GM12878 (cell line): ENCODE measurements at regions not wholly inside any gene's neighbourhood (a gene's known extent, or its start where the extent isn't known, plus 50 kb on each side); places are given as distances from the start of the nearest gene placed in this dataset.

Experiments
- ATAC-seq: fragments of 200-7000 bp; cut with Tn5 transposase; 3 replicates; pipeline ENCODE4 v1.9.1; 2020; ENCODE audit warnings: mild to moderate bottlenecking, moderate library complexity
- BruUV-seq: library from RNA; stranded (reverse); fragments of 400-500 nt; replicated peaks from 2 replicates; lab custom pipeline; 2021; lab: Mats Ljungman, UMichigan
- CTCF ChIA-PET: fragments of 300-600 bp; sonication (Branson Sonifier 250); formaldehyde crosslinking; extraction: SDS; loops from one replicate; lab custom pipeline; 2021; ENCODE audit warnings: inconsistent platforms; lab: Yijun Ruan, JAX
- POLR2A ChIA-PET: fragments of 350-600 bp; formaldehyde crosslinking; extraction: SDS; loops from one replicate; lab custom pipeline; 2021; ENCODE audit warnings: inconsistent platforms; lab: Charles Lee
- RAD21 ChIA-PET: fragments of 300-600 bp; sonication (Branson Sonifier 250); formaldehyde crosslinking; loops from one replicate; lab custom pipeline; 2023; ENCODE audit warnings: antibody characterized with exemption; ENCODE audit not compliant: unreplicated experiment; lab: Charles Lee
- SMC1A ChIA-PET: fragments of 300-600 bp; sonication (Branson Sonifier 250); formaldehyde crosslinking; loops from one replicate; lab custom pipeline; 2023; ENCODE audit not compliant: unreplicated experiment, uncharacterized antibody; lab: Charles Lee
- DNase-seq: peaks from one replicate; pipeline ENCODE4 v3.0.0-alpha.2; 2011; ENCODE audit warnings: low read depth, low spot score
- FAIRE-seq: peaks from 3 replicates; lab custom pipeline; 2011; peaks lifted over from hg19 to GRCh38; lab: Jason Lieb, UNC
- H2AFZ ChIP-seq: 2 replicates; pipeline ENCODE4 v1.6.0; 2011; ENCODE audit warnings: low read depth, low read length, control low read depth; ENCODE audit not compliant: control insufficient read depth
- H3K27ac ChIP-seq: 2 replicates; pipeline ENCODE4 v1.5.1; 2011; ENCODE audit warnings: control low read depth; ENCODE audit not compliant: control insufficient read depth, insufficient read depth
- H3K27me3 ChIP-seq, 2 experiments: replicated peaks in 1 of 2; 2 replicates each; pipeline versions ENCODE4 v1.6.0 to v1.6.1; 2011; ENCODE audit warnings: low read length in 1 of 2; ENCODE audit not compliant: control insufficient read depth in 2 of 2, insufficient read depth in 2 of 2
- H3K36me3 ChIP-seq, 2 experiments: 2 replicates each; pipeline ENCODE4 v1.5.1; 2011; ENCODE audit warnings: low read length in 1 of 2; ENCODE audit not compliant: control insufficient read depth in 2 of 2, insufficient read depth in 2 of 2
- H3K4me1 ChIP-seq: 2 replicates; pipeline ENCODE4 v1.6.1; 2011; ENCODE audit warnings: mild to moderate bottlenecking, low read length, moderate library complexity, mixed read lengths; ENCODE audit not compliant: control insufficient read depth, insufficient read depth
- H3K4me2 ChIP-seq: 2 replicates; pipeline ENCODE4 v1.6.0; 2011; ENCODE audit warnings: control low read depth; ENCODE audit not compliant: control insufficient read depth, insufficient read depth
- H3K4me3 ChIP-seq: fragments of 200-600 bp; sonication (generic); 2 replicates; pipeline ENCODE4 v1.5.1; 2016
- H3K79me2 ChIP-seq: 2 replicates; pipeline ENCODE4 v1.6.0; 2011; ENCODE audit warnings: low read length; ENCODE audit not compliant: control insufficient read depth, insufficient read depth
- H3K9ac ChIP-seq: 2 replicates; pipeline ENCODE4 v1.8.0; 2011; ENCODE audit warnings: low read length, control low read depth, mixed read lengths; ENCODE audit not compliant: control insufficient read depth, insufficient read depth
- H3K9me3 ChIP-seq: replicated peaks from 3 replicates; pipeline ENCODE4 v1.5.1; 2011; ENCODE audit warnings: mild to moderate bottlenecking, low read length; ENCODE audit not compliant: control insufficient read depth, insufficient read depth
- H4K20me1 ChIP-seq: 2 replicates; pipeline ENCODE4 v1.6.0; 2011; ENCODE audit not compliant: control insufficient read depth, insufficient read depth
- BACH1 ChIP-seq: fragments of 450-650 bp; IDR thresholded peaks from 2 replicates; pipeline ENCODE4 v1.6.1; 2017; ENCODE audit warnings: mild to moderate bottlenecking, borderline replicate concordance
- CREB1 ChIP-seq: IDR thresholded peaks from 2 replicates; pipeline ENCODE4 v1.6.1; 2012; ENCODE audit warnings: low read depth, mild to moderate bottlenecking, inconsistent platforms
- HDGF ChIP-seq: fragments of 450-650 bp; IDR thresholded peaks from 2 replicates; pipeline ENCODE4 v1.6.1; 2016; ENCODE audit warnings: antibody characterized with exemption
- PAX8 ChIP-seq: fragments of 450-650 bp; IDR thresholded peaks from 2 replicates; pipeline ENCODE4 v1.6.1; 2017; ENCODE audit warnings: mild to moderate bottlenecking, moderate library complexity
- RBBP5 ChIP-seq: fragments of 200-600 bp; sonication (generic); conservative IDR thresholded peaks from 2 replicates; pipeline ENCODE4 v1.6.1; 2016
- WGBS: methylation state at CpG from one replicate; pipeline ENCODE4 v1.1.6; 2016; ENCODE audit warnings: low lambda C conversion rate; ENCODE audit not compliant: insufficient replicate concordance, insufficient coverage; ENCODE audit errors: missing lambda C conversion rate; 5-methylcytosine and 5-hydroxymethylcytosine counted together
- in situ Hi-C: fragments of 300-500 bp; cut with MboI; formaldehyde crosslinking; loops from 9 replicates; pipeline ENCODE4 v1.14.3; 2018; ENCODE audit warnings: mixed read lengths
- intact Hi-C: fragments of 100-400 bp; cut with micrococcal nuclease; formaldehyde crosslinking; loops from one replicate; pipeline ENCODE4 v1.14.2; 2022; ENCODE audit not compliant: unreplicated experiment
- TF ChIP-seq, protein P1 (sequence below): fragments of 450-650 bp; IDR thresholded peaks from 2 replicates; pipeline ENCODE4 v1.6.1; 2017; ENCODE audit warnings: mild to moderate bottlenecking, moderate library complexity
- TF ChIP-seq, protein P2 (sequence below): fragments of 450-650 bp; formaldehyde crosslinking; IDR thresholded peaks from 2 replicates; pipeline ENCODE4 v1.4.0; 2020; ENCODE audit warnings: mild to moderate bottlenecking, moderate library complexity
- TF ChIP-seq, protein P3 (sequence below): fragments of 450-650 bp; IDR thresholded peaks from 2 replicates; pipeline ENCODE4 v1.6.1; 2018; ENCODE audit warnings: mild to moderate bottlenecking, low read depth, moderate library complexity; ENCODE audit not compliant: partially characterized antibody

DNA sequence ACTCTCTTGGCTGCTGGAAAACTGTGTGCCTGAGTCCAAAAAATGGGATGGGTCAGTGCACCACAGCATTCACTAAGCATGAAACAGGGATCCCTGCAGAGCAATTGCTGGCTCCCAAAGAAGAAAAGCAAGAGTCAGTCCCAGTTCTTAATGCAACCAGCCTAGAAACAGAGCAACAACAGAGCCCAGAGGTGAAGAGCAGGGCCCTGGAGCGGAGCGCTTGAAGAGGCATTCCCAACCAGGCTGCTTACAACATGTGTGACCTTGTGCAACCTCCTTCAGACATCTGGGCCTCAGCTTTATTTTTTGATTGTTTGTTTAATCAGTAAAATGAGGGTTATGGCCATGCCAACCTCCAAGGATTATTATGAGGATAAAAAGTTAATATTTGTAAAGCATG, 543.7 kb upstream of the COBL start (continued):
- TF ChIP-seq, protein P1, sequence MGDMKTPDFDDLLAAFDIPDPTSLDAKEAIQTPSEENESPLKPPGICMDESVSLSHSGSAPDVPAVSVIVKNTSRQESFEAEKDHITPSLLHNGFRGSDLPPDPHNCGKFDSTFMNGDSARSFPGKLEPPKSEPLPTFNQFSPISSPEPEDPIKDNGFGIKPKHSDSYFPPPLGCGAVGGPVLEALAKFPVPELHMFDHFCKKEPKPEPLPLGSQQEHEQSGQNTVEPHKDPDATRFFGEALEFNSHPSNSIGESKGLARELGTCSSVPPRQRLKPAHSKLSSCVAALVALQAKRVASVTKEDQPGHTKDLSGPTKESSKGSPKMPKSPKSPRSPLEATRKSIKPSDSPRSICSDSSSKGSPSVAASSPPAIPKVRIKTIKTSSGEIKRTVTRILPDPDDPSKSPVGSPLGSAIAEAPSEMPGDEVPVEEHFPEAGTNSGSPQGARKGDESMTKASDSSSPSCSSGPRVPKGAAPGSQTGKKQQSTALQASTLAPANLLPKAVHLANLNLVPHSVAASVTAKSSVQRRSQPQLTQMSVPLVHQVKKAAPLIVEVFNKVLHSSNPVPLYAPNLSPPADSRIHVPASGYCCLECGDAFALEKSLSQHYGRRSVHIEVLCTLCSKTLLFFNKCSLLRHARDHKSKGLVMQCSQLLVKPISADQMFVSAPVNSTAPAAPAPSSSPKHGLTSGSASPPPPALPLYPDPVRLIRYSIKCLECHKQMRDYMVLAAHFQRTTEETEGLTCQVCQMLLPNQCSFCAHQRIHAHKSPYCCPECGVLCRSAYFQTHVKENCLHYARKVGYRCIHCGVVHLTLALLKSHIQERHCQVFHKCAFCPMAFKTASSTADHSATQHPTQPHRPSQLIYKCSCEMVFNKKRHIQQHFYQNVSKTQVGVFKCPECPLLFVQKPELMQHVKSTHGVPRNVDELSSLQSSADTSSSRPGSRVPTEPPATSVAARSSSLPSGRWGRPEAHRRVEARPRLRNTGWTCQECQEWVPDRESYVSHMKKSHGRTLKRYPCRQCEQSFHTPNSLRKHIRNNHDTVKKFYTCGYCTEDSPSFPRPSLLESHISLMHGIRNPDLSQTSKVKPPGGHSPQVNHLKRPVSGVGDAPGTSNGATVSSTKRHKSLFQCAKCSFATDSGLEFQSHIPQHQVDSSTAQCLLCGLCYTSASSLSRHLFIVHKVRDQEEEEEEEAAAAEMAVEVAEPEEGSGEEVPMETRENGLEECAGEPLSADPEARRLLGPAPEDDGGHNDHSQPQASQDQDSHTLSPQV = no peak
- no peak for TF ChIP-seq RBBP5

DNA sequence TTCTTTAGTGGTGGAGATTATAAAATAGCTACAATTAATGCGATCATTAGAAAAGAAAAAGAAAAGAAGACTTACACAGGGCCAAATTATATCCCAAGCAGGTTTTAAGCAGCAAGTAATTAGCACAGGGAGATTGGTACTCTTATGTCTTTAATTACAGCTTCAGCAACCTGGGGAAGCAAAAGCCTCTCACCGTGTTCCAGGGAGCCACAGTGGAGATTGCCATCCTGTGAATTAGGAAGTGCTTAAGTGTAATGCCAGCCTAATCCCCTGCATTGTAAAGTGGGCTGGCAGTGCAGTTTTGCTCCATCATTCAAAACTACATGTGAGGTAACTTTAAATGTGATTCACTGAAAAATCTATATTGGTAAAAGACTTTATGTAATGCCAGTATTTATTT, 533.5 kb upstream of the COBL start:
- ChIA-PET POLR2A (no interaction called here), RAD21 (no interaction called here), SMC1A (no interaction called here), CTCF (no interaction called here)
- no peaks in the 10 kb centered on the region for H3K36me3 ChIP-seq
- BruUV-seq = no TSS peak
- DNase-seq = no peak
- in situ Hi-C loops (no loop called here), intact Hi-C loops (no loop called here)
- no peak overlapping the region for H3K4me2 ChIP-seq
- no peak overlapping the region for H3K9ac ChIP-seq
- H2AFZ ChIP-seq = no peak overlapping the region
- no peaks in the 10 kb centered on the region for H4K20me1 ChIP-seq
- no peak overlapping the region for H3K27ac ChIP-seq
- H3K27me3 ChIP-seq = no peaks in the 10 kb centered on the region
- 30% methylated on average over 2 of the region's 2 CpGs for whole genome bisulfite sequencing
- H3K79me2 ChIP-seq = no peaks in the 10 kb centered on the region
- ATAC-seq = no peak
- H3K9me3 ChIP-seq = no peaks in the 10 kb centered on the region
- H3K4me1 ChIP-seq = no peaks in the 10 kb centered on the region
- FAIRE-seq = no peak
- no peak overlapping the region for H3K4me3 ChIP-seq
- TF ChIP-seq PAX8 = no peak
- no peak for TF ChIP-seq HDGF
- TF ChIP-seq, protein P2, sequence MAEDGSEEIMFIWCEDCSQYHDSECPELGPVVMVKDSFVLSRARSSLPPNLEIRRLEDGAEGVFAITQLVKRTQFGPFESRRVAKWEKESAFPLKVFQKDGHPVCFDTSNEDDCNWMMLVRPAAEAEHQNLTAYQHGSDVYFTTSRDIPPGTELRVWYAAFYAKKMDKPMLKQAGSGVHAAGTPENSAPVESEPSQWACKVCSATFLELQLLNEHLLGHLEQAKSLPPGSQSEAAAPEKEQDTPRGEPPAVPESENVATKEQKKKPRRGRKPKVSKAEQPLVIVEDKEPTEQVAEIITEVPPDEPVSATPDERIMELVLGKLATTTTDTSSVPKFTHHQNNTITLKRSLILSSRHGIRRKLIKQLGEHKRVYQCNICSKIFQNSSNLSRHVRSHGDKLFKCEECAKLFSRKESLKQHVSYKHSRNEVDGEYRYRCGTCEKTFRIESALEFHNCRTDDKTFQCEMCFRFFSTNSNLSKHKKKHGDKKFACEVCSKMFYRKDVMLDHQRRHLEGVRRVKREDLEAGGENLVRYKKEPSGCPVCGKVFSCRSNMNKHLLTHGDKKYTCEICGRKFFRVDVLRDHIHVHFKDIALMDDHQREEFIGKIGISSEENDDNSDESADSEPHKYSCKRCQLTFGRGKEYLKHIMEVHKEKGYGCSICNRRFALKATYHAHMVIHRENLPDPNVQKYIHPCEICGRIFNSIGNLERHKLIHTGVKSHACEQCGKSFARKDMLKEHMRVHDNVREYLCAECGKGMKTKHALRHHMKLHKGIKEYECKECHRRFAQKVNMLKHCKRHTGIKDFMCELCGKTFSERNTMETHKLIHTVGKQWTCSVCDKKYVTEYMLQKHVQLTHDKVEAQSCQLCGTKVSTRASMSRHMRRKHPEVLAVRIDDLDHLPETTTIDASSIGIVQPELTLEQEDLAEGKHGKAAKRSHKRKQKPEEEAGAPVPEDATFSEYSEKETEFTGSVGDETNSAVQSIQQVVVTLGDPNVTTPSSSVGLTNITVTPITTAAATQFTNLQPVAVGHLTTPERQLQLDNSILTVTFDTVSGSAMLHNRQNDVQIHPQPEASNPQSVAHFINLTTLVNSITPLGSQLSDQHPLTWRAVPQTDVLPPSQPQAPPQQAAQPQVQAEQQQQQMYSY (CRISPR knock-in tag) = no peak
- TF ChIP-seq BACH1 = no peak
- TF ChIP-seq, protein P1 = no peak
- TF ChIP-seq, protein P3, sequence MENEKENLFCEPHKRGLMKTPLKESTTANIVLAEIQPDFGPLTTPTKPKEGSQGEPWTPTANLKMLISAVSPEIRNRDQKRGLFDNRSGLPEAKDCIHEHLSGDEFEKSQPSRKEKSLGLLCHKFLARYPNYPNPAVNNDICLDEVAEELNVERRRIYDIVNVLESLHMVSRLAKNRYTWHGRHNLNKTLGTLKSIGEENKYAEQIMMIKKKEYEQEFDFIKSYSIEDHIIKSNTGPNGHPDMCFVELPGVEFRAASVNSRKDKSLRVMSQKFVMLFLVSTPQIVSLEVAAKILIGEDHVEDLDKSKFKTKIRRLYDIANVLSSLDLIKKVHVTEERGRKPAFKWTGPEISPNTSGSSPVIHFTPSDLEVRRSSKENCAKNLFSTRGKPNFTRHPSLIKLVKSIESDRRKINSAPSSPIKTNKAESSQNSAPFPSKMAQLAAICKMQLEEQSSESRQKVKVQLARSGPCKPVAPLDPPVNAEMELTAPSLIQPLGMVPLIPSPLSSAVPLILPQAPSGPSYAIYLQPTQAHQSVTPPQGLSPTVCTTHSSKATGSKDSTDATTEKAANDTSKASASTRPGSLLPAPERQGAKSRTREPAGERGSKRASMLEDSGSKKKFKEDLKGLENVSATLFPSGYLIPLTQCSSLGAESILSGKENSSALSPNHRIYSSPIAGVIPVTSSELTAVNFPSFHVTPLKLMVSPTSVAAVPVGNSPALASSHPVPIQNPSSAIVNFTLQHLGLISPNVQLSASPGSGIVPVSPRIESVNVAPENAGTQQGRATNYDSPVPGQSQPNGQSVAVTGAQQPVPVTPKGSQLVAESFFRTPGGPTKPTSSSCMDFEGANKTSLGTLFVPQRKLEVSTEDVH = no peak
- no peak for TF ChIP-seq CREB1
